OCI-LY7 (cell line): ENCODE measurements at regions not wholly inside any gene's neighbourhood (a gene's known extent, or its start where the extent isn't known, plus 50 kb on each side); places are given as distances from the start of the nearest gene placed in this dataset.

Experiments used
- BruUV-seq: library from RNA; stranded (reverse); fragments of 400-500 nt; replicated peaks from 2 replicates; lab custom pipeline; 2021; lab: Mats Ljungman, UMichigan
- CTCF ChIA-PET: fragments of 300-600 bp; sonication (Branson Sonifier 250); formaldehyde crosslinking; loops from one replicate; lab custom pipeline; 2022; ENCODE audit warnings: antibody characterized with exemption; ENCODE audit not compliant: unreplicated experiment; lab: Charles Lee
- POLR2A ChIA-PET: fragments of 300-600 bp; sonication (Branson Sonifier 250); formaldehyde crosslinking; loops from one replicate; lab custom pipeline; 2022; ENCODE audit warnings: antibody characterized with exemption; lab: Charles Lee
- DNase-seq: peaks from one replicate; pipeline ENCODE4 v3.0.0-alpha.2; 2015; ENCODE audit warnings: low spot score
- H2AFZ ChIP-seq: fragments of 200-600 bp; sonication (generic), shearing (Covaris generic); 2 replicates; pipeline ENCODE4 v1.6.1; 2014; ENCODE audit warnings: mild to moderate bottlenecking, antibody characterized with exemption, low read length, moderate library complexity
- H3K27ac ChIP-seq: fragments of 200-600 bp; sonication (generic); 2 replicates; pipeline ENCODE4 v1.5.1; 2014; ENCODE audit warnings: mixed run types, low read depth, mild to moderate bottlenecking, moderate library complexity, low read length, inconsistent platforms; ENCODE audit not compliant: poor library complexity, severe bottlenecking
- H3K36me3 ChIP-seq: fragments of 200-600 bp; sonication (generic); 2 replicates; pipeline ENCODE4 v1.6.1; 2014; ENCODE audit warnings: mild to moderate bottlenecking, antibody characterized with exemption, low read length, moderate library complexity, mixed read lengths; ENCODE audit not compliant: insufficient read depth
- H3K4me1 ChIP-seq: fragments of 200-600 bp; sonication (generic); 2 replicates; pipeline ENCODE4 v1.5.1; 2014; ENCODE audit warnings: mild to moderate bottlenecking, low read length; ENCODE audit not compliant: insufficient read depth, poor library complexity, severe bottlenecking
- H3K4me2 ChIP-seq: fragments of 200-600 bp; sonication (generic); 2 replicates; pipeline ENCODE4 v1.6.1; 2014; ENCODE audit warnings: mild to moderate bottlenecking, low read length
- H3K4me3 ChIP-seq: fragments of 200-600 bp; sonication (generic); 2 replicates; pipeline ENCODE4 v1.5.1; 2014; ENCODE audit warnings: mild to moderate bottlenecking, low read depth, low read length; ENCODE audit not compliant: poor library complexity, severe bottlenecking
- H3K79me2 ChIP-seq: fragments of 200-600 bp; sonication (generic); 2 replicates; pipeline ENCODE4 v1.6.1; 2016; ENCODE audit warnings: low read depth, mild to moderate bottlenecking, low read length, moderate library complexity, mixed read lengths; ENCODE audit not compliant: insufficient read depth
- H3K9me2 ChIP-seq: fragments of 200-600 bp; sonication (generic); 2 replicates; pipeline ENCODE4 v1.6.1; 2016; ENCODE audit warnings: mild to moderate bottlenecking, low read length, mixed read lengths; ENCODE audit not compliant: insufficient read depth
- H3K9me3 ChIP-seq: fragments of 200-600 bp; sonication (generic); 2 replicates; pipeline ENCODE4 v1.6.1; 2014; ENCODE audit warnings: mild to moderate bottlenecking, mixed run types, low read length, mixed read lengths
- H4K20me1 ChIP-seq: fragments of 200-600 bp; sonication (generic); 2 replicates; pipeline ENCODE4 v1.6.1; 2014; ENCODE audit warnings: mild to moderate bottlenecking, antibody characterized with exemption, low read length, moderate library complexity, mixed read lengths; ENCODE audit not compliant: insufficient read depth
- EZH2phosphoT487 ChIP-seq: fragments of 200-600 bp; sonication (generic); IDR thresholded peaks from 2 replicates; pipeline ENCODE4 v1.6.1; 2018; ENCODE audit warnings: low read depth, borderline replicate concordance, mild to moderate bottlenecking, mixed run types, antibody characterized with exemption, low read length, moderate library complexity, mixed read lengths
- intact Hi-C: fragments of 100-400 bp; cut with micrococcal nuclease; formaldehyde crosslinking; loops from one replicate; pipeline ENCODE4 v1.10.0; 2022; ENCODE audit not compliant: unreplicated experiment
- TF ChIP-seq, protein P1 (sequence below): fragments of 200-600 bp; sonication (generic); conservative IDR thresholded peaks from 2 replicates; pipeline ENCODE4 v1.5.1; 2014; ENCODE audit warnings: mild to moderate bottlenecking, antibody characterized with exemption, low read length, moderate library complexity, mixed read lengths

DNA sequence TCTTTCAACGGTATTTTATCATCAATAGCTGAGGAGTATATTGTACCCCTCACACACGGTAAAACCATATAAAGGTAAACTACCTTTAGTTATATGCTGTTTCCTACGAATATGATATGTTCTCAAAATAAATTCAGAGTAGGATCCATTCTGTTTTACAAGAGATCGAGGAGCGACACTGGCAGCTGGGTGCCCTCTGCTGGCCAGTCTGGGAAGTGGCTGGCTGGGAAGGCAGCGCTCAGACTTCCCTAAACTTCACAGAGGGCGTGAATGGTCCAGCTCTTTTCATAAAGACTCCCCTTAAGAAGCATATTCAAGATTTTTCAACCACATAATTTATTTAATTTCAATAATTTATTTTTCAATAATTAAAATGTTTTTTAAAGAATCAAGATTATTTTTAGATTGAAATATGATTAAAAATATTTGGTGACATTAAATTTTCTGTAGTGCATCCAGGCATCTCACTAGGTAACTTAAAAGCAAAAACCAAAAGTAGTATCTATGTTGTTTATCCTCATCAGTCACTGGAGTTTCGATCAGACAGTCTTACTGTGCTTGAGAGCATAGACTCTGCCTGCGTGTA is 187.5 kb upstream of the PDE10A start:
- Histone ChIP-seq H3K27ac (no peak overlapping the region), H3K9me3 (no peaks in the 10 kb centered on the region), H4K20me1 (no peaks in the 10 kb centered on the region), H3K4me1 (no peaks in the 10 kb centered on the region), H3K4me2 (no peak overlapping the region), H3K9me2 (no peaks in the 10 kb centered on the region), H3K36me3 (no peaks in the 10 kb centered on the region), H2AFZ (no peak overlapping the region), H3K4me3 (no peak overlapping the region), H3K79me2 (no peaks in the 10 kb centered on the region)
- ChIA-PET CTCF (no interaction called here), POLR2A (interaction anchor here (0.5 kb wide), 1 partner anchor 470 kb away, joined by 3 read pairs; no protein-coding TSS in a partner anchor)
- intact Hi-C loops, result loop anchor here (2.0 kb wide), 2 partner anchors 122 to 410 kb away; no protein-coding TSS in a partner anchor
- TF ChIP-seq EZH2phosphoT487, result no peak
- TF ChIP-seq, protein P1, sequence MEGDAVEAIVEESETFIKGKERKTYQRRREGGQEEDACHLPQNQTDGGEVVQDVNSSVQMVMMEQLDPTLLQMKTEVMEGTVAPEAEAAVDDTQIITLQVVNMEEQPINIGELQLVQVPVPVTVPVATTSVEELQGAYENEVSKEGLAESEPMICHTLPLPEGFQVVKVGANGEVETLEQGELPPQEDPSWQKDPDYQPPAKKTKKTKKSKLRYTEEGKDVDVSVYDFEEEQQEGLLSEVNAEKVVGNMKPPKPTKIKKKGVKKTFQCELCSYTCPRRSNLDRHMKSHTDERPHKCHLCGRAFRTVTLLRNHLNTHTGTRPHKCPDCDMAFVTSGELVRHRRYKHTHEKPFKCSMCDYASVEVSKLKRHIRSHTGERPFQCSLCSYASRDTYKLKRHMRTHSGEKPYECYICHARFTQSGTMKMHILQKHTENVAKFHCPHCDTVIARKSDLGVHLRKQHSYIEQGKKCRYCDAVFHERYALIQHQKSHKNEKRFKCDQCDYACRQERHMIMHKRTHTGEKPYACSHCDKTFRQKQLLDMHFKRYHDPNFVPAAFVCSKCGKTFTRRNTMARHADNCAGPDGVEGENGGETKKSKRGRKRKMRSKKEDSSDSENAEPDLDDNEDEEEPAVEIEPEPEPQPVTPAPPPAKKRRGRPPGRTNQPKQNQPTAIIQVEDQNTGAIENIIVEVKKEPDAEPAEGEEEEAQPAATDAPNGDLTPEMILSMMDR, result peak; percentile 98
- peak; percentile 52 for DNase-seq
- BruUV-seq, result no TSS peak

GRCh38 chr6:165849534-165850430 is 186.7 kb upstream of the PDE10A start:
- BruUV-seq, result no TSS peak
- Histone ChIP-seq H4K20me1 (no peaks in the 10 kb centered on the region), H3K36me3 (no peaks in the 10 kb centered on the region), H2AFZ (no peak overlapping the region), H3K9me3 (no peaks in the 10 kb centered on the region), H3K4me3 (no peak overlapping the region), H3K4me1 (no peaks in the 10 kb centered on the region), H3K79me2 (no peaks in the 10 kb centered on the region), H3K27ac (no peak overlapping the region), H3K9me2 (no peaks in the 10 kb centered on the region), H3K4me2 (no peak overlapping the region)
- intact Hi-C loops, result loop anchor here (2.0 kb wide), 2 partner anchors 121 to 409 kb away; no protein-coding TSS in a partner anchor
- ChIA-PET CTCF (no interaction called here), POLR2A (interaction anchor here (0.5 kb wide), 1 partner anchor 471 kb away, joined by 3 read pairs; no protein-coding TSS in a partner anchor)
- DNase-seq, result no peak
- no peak for TF ChIP-seq EZH2phosphoT487
- TF ChIP-seq, protein P1, result no peak
